Umbilical cord (tissue), 1 donor: ENCODE measurements at regions not wholly inside any gene's neighbourhood (a gene's known extent, or its start where the extent isn't known, plus 50 kb on each side); places are given as distances from the start of the nearest gene placed in this dataset.

ENCODE experiments used
- DNase-seq: peaks from one replicate; pipeline ENCODE4 v3.0.0-alpha.2; 2015; ENCODE audit warnings: low spot score

DNA sequence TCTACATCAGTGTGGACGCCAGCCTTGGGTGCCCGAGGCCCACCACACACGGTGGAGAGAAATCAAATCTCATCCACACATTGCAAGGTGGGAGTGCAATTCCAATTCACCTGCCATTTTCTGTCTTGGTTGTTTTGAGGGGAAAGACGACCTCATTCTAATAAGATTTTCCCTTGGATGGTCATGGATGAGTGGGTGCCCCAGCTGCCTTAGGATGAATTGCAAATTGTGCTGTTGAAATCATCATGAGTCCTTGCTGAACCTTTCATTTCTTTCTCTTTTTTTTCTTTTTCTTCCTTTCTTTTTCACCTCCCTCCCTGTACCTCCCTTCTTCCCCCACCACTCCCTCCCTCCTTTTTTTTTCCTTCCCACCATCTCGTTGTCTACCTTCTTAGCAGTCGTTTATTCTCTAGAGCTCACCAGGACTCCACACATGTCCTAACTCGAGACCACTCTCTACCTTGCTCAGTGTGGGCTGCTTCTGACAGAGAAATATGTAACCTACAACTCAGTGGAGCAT lies 266.9 kb upstream of the NFE2L3 start:
- no peak for DNase-seq

- no peak for DNase-seq
Observed at GRCh38 chr7:25886387-25887240, 265.4 kb upstream of the NFE2L3 start.

GRCh38 chr7:25887266-25887665 lies 264.7 kb upstream of the NFE2L3 start:
- DNase-seq, result no peak

DNA sequence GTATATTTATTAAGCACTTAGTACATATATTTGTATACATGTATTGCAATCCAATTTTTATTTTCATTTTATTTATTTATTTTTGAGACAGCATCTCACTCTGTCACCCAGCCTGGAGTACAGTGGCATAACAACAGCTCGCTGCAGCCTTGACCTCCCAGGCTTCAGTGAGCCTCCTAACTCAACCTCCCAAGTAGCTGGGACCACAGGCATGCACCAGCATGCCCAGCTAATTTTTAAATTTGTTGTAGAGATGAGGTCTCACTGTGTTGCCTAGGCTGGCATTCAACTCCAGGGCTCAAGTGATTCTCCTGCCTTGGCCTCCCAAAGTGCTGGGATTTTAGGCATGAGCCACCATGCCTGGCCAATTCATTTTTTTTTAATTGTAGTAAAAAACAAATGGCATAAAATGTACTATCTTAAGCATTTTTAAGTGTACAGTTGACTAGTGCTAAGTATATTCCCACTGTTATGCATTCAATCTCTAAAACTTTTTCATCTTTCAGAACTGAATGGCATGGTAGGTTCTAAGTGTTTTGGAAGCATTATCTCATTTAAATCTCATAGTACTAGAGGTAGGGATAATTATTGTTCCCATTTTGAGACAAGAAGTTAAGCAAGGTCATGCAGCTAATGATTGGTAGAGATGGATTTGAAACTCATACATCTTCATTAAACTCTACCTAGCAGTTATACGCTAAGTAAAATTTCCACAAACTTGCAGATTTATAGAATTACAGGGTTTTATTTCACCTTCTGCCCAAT lies 264.0 kb upstream of the NFE2L3 start:
- DNase-seq, result no peak

- DNase-seq, result no peak
Observed at GRCh38 chr7:25889765-25890164, 262.2 kb upstream of the NFE2L3 start.

DNA sequence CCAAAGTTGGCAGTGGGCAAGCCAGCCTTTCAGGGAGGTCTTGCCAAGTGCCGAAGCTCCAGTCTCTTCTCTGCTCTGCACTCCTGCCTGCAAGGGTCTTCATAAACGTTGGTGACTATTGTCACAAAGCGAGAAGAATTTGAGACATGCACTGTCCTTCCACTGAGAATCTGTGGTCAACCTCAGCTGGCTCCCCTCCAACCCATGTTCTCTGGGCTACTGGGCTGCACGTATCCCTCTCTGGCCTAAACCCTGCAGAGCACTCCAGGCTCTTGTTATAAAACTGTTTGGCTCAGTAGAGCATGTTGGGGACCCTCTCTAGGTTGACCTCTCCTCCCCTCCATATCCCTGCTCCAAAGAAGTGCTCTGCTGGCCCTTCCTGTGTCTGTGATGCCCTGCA lies 260.4 kb upstream of the NFE2L3 start:
- no peak for DNase-seq

DNA sequence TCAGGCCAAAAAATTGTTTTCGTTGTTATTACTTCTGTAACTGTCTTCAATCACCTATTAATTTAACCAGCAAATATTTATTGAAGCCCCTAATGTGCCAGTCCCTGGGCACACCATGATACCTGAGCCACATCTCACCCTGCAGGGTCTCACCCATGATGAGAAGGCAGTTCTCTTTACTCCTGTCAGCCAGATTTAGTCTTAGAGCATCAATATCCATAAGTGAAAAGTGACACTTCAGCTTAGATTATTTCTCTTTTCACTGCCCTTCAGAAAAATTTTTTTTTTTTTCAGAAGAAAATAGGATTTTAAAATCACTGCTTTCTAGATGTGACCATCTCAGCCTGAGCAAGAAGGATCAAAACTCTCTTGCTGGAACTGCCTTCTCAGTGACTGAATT lies 258.6 kb upstream of the NFE2L3 start:
- DNase-seq, result no peak

DNA sequence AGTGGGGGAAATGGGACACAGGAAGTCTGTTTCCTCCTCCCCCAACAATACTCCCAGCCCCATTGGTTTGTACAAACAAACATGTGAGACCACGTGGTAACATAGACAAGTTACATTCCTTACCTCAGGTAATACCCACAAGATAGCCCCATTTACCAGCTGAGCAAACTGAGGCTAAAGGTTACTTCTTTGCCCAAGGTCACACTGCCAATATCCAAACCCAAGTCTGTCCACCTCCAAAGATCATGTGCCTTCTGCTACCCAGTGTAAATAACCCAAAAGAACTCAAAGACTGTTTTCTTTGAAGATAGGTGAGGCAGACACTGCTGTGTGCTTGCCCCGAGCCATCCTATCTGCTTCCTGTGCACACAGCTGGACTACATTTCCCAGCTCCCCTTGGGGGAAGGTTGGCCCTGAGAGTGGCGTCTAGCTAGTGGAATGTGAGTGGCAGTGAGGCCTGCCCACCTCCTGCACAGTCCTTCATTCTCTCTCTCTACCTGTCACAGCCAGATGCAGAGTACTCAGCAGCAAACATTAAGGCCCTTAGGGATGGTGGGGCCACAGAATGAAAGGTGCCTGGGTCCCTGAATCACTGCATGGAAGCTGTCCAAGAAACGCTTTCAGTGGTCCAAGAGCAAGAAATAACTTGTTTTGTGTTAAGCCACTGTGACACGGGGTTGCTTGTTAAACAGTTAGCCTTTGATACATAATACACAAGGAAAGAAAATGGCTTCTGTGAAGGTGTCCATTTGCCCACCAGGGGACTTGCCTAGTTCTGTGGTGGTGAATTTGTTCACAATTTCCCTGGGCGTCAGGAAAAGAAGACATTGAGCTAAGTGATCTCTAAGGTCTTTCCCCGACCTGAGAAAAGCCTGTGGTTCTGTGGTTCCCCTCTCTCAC lies 257.7 kb upstream of the NFE2L3 start:
- DNase-seq, result no peak

DNA sequence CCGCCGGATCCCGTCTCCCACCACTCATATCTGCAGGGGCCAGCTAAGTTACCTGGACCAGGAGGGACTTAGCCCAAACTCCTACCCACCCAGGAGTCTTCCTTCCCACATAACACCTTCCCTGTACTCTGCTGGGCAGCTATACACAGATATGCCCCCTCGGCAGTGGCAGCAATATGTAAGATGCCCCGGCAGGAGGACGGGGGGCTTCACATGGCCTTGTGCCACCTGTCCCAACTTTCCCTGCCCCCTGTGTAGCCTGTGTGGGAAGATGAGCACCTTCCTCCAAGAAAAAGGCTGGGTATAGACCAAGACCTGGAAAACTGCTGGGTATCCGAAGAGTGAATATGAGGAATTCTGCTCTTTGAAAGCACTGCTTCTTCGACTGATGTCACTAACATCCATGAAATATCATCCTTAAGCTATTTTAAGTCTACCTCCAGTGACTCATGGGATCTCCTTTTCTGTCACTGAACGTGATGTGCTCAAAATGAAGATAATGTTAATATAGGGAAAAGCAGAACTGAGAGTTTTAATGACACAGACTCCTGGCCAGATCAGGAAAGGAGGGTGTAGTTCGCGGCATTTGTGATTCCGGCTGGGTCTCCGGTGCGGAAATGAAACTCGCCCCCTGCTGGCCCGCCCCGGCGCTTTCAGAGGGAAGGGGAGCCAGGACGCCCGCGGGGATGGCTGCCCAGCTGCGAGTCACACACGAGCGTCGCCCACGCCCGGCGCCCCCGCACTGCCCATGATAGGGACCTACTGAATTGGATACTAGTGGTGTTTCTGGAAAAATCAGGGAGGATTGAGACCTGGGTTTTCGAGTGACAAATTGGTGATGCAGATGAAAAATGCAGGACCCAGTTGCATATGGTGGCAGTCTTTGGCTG lies 256.9 kb upstream of the NFE2L3 start:
- DNase-seq, result peak; percentile 53

GRCh38 chr7:25895792-25896171 lies 256.2 kb upstream of the NFE2L3 start:
- no peak for DNase-seq

GRCh38 chr7:25897261-25897782 lies 254.7 kb upstream of the NFE2L3 start:
- DNase-seq, result no peak

GRCh38 chr7:25900245-25900644 lies 251.8 kb upstream of the NFE2L3 start:
- DNase-seq, result no peak

GRCh38 chr7:25900877-25901276 lies 251.1 kb upstream of the NFE2L3 start:
- no peak for DNase-seq

GRCh38 chr7:25901658-25902057 lies 250.3 kb upstream of the NFE2L3 start:
- DNase-seq, result no peak

- no peak for DNase-seq
Observed at GRCh38 chr7:25906003-25906402, 246.0 kb upstream of the NFE2L3 start.

DNA sequence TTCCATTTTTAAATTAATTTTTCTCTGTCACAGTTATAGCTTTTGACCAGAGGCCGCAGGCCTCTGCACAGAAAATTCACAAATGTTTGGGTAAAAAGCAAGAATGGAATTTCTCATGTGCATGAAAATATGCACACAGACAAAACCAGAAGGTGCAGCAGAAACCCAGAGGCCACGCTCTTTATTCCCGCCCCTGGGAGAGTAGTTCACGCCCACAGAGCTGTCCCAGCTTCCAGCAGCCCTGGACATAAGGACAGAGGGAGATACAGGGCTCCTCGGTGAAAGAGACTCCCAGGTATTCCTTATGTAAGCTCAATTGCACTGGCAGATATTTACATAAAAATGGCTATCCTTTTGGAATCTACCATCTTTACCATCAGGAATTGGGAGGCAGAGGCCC lies 245.2 kb upstream of the NFE2L3 start:
- no peak for DNase-seq

- no peak for DNase-seq
Observed at GRCh38 chr7:25907214-25907613, 244.8 kb upstream of the NFE2L3 start.

GRCh38 chr7:25907731-25908130 lies 244.3 kb upstream of the NFE2L3 start:
- DNase-seq, result no peak

DNA sequence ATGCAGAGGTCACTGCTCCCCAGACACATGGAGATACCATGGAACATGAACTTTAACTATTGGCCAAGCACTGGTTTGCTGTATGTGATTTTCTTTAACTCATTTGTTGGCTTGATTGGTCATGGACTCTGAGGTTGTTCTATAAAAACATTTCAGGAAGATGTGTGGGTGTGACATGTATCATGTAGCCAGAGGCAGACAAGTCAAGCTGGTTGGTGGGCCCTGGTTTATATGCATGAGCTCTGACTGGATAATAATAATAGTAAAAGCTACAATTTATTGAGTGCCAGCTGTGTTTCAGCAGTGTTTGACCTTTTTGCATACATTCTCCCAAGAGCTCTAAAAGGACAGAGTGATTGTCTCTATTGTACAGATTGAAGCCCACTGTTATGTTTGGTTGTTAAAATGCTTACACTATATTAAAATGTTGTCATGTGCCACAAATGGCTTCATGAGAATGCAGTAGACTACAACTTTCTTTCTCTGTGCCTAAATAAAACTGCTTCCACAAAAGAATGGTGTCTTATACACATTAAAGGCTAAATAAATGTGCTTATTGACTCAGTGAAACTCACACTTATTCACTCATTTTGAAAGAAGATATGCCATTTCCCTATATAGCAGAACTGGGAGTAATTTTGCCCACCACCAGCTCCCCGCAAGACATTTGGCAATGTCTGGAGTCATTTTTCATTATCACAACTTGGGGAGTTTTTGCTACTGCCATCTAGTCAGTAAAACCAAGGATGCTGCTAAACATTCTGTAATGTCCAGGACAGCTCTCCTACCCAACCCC lies 243.6 kb upstream of the NFE2L3 start:
- no peak for DNase-seq
